ENCODE measurements at regions not wholly inside any gene's neighbourhood (a gene's known extent, or its start where the extent isn't known, plus 50 kb on each side); places are given as distances from the start of the nearest gene placed in this dataset.

DNA sequence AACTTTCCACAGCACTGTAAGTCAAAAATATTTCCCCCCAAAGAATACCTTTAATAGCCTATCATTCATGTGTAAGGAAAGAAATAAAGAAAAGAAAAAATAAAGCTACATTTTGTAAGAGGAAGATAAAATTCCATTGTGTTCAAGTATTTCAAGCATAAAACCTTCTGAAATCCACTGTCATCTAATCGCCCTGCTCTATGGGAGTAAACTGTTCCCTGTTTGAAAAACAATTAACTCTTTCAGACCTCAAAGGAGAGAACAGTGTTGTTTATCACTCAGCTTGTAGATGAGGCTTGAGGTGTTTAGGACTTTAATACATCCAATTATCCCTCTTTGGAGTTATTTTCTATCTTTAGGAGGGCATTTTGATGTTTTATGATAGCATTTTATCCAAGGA lies 112.2 kb upstream of the REG3G start (continued):
- TF ChIP-seq ZNF532 (CRISPR knock-in tag; IDR thresholded peaks at IDR 0.05; ENCODE audit: borderline replicate concordance) (no peak), RORB (CRISPR knock-in tag; IDR thresholded peaks at IDR 0.05) (no peak), NR2C2 (CRISPR knock-in tag; IDR thresholded peaks at IDR 0.05) (no peak)

- no peak for DNase-seq (ENCODE audit: low spot score)
- TF ChIP-seq, protein P1, sequence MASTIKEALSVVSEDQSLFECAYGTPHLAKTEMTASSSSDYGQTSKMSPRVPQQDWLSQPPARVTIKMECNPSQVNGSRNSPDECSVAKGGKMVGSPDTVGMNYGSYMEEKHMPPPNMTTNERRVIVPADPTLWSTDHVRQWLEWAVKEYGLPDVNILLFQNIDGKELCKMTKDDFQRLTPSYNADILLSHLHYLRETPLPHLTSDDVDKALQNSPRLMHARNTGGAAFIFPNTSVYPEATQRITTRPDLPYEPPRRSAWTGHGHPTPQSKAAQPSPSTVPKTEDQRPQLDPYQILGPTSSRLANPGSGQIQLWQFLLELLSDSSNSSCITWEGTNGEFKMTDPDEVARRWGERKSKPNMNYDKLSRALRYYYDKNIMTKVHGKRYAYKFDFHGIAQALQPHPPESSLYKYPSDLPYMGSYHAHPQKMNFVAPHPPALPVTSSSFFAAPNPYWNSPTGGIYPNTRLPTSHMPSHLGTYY (CRISPR knock-in tag; IDR thresholded peaks at IDR 0.05) = no peak
- no peak for TF ChIP-seq JAZF1 (CRISPR knock-in tag; IDR thresholded peaks at IDR 0.05)
- no peak for TF ChIP-seq GRHL2 (CRISPR knock-in tag; IDR thresholded peaks at IDR 0.05; ENCODE audit: insufficient replicate concordance, severe bottlenecking)
- TF ChIP-seq GTF2I (CRISPR knock-in tag; conservative IDR thresholded peaks at IDR 0.05) = no peak
- no peak for TF ChIP-seq MXD4 (CRISPR knock-in tag; IDR thresholded peaks at IDR 0.05; ENCODE audit: borderline replicate concordance)
- TF ChIP-seq NFYB (CRISPR knock-in tag; conservative IDR thresholded peaks at IDR 0.05; ENCODE audit: low read depth) = no peak
- TF ChIP-seq HMGA2 (CRISPR knock-in tag; IDR thresholded peaks at IDR 0.05) = no peak
- TF ChIP-seq CTCF (IDR thresholded peaks at IDR 0.05) = no peak
- TF ChIP-seq ZNF671 (CRISPR knock-in tag; IDR thresholded peaks at IDR 0.05) = no peak
- TF ChIP-seq, protein P2, sequence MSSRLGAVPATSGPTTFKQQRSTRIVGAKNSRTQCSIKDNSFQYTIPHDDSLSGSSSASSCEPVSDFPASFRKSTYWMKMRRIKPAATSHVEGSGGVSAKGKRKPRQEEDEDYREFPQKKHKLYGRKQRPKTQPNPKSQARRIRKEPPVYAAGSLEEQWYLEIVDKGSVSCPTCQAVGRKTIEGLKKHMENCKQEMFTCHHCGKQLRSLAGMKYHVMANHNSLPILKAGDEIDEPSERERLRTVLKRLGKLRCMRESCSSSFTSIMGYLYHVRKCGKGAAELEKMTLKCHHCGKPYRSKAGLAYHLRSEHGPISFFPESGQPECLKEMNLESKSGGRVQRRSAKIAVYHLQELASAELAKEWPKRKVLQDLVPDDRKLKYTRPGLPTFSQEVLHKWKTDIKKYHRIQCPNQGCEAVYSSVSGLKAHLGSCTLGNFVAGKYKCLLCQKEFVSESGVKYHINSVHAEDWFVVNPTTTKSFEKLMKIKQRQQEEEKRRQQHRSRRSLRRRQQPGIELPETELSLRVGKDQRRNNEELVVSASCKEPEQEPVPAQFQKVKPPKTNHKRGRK (CRISPR knock-in tag; IDR thresholded peaks at IDR 0.05; ENCODE audit: borderline replicate concordance) = no peak
- H3K4me1 Mint-ChIP-seq = no peaks in the 10 kb centered on the region
- no peaks in the 10 kb centered on the region; the same call in 1 of the 2 replicates for H3K27me3 Mint-ChIP-seq (ENCODE audit: low read depth)
- no peak for ATAC-seq
- no peaks in the 10 kb centered on the region for H3K36me3 Mint-ChIP-seq
- ChIA-PET CTCF (no interaction called here), POLR2A (no interaction called here)
- no peak overlapping the region for H3K27ac Mint-ChIP-seq
- no peak overlapping the region for H3K4me3 Mint-ChIP-seq
- H3K9me3 Mint-ChIP-seq = no peaks in the 10 kb centered on the region
These were observed 100.2 kb upstream of the REG3G start for GRCh38 chr2:78925258-78925657.

DNA sequence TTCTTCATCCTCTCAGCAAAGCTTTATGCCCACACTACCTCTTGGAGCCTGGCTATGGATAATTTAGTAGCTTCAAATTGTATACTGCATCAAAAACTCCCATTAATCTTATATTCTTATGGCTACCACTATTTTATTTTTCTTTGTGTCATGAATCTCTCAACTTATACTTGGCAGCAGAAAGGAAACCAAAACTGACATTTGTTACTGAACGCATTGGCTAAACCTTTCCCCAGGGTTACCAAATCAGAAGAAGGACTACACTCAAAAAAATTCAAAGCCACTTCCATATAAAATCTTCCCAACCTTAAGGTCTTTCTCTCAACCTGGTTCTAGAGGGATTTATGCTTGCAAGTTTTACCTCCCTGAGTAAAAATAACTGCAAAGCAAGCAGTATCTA lies 97.0 kb upstream of the REG3G start:
- H3K4me3 Mint-ChIP-seq = no peak overlapping the region
- DNase-seq (ENCODE audit: low spot score) = no peak
- ChIA-PET CTCF (no interaction called here), POLR2A (no interaction called here)
- 0 out of 2 replicates have a peak, but pooled peaks cover 3% of the 10 kb centered on the region for H3K9me3 Mint-ChIP-seq
- H3K27me3 Mint-ChIP-seq (ENCODE audit: low read depth) = no peaks in the 10 kb centered on the region
- ATAC-seq = no peak
- H3K27ac Mint-ChIP-seq = no peak overlapping the region
- no peaks in the 10 kb centered on the region for H3K36me3 Mint-ChIP-seq
- no peaks in the 10 kb centered on the region for H3K4me1 Mint-ChIP-seq
- TF ChIP-seq, protein P3, sequence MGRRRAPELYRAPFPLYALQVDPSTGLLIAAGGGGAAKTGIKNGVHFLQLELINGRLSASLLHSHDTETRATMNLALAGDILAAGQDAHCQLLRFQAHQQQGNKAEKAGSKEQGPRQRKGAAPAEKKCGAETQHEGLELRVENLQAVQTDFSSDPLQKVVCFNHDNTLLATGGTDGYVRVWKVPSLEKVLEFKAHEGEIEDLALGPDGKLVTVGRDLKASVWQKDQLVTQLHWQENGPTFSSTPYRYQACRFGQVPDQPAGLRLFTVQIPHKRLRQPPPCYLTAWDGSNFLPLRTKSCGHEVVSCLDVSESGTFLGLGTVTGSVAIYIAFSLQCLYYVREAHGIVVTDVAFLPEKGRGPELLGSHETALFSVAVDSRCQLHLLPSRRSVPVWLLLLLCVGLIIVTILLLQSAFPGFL (CRISPR knock-in tag; IDR thresholded peaks at IDR 0.05; ENCODE audit: borderline replicate concordance) = no peak
- TF ChIP-seq, protein P4, sequence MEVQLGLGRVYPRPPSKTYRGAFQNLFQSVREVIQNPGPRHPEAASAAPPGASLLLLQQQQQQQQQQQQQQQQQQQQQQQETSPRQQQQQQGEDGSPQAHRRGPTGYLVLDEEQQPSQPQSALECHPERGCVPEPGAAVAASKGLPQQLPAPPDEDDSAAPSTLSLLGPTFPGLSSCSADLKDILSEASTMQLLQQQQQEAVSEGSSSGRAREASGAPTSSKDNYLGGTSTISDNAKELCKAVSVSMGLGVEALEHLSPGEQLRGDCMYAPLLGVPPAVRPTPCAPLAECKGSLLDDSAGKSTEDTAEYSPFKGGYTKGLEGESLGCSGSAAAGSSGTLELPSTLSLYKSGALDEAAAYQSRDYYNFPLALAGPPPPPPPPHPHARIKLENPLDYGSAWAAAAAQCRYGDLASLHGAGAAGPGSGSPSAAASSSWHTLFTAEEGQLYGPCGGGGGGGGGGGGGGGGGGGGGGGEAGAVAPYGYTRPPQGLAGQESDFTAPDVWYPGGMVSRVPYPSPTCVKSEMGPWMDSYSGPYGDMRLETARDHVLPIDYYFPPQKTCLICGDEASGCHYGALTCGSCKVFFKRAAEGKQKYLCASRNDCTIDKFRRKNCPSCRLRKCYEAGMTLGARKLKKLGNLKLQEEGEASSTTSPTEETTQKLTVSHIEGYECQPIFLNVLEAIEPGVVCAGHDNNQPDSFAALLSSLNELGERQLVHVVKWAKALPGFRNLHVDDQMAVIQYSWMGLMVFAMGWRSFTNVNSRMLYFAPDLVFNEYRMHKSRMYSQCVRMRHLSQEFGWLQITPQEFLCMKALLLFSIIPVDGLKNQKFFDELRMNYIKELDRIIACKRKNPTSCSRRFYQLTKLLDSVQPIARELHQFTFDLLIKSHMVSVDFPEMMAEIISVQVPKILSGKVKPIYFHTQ (CRISPR knock-in tag; IDR thresholded peaks at IDR 0.05) = no peak
- TF ChIP-seq KAT7 (CRISPR knock-in tag; IDR thresholded peaks at IDR 0.05; ENCODE audit: borderline replicate concordance) (no peak), ELF4 (CRISPR knock-in tag; IDR thresholded peaks at IDR 0.05; ENCODE audit: low read depth) (no peak), JUN (CRISPR knock-in tag; IDR thresholded peaks at IDR 0.05) (no peak)
- TF ChIP-seq, protein P5, sequence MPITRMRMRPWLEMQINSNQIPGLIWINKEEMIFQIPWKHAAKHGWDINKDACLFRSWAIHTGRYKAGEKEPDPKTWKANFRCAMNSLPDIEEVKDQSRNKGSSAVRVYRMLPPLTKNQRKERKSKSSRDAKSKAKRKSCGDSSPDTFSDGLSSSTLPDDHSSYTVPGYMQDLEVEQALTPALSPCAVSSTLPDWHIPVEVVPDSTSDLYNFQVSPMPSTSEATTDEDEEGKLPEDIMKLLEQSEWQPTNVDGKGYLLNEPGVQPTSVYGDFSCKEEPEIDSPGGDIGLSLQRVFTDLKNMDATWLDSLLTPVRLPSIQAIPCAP (CRISPR knock-in tag; IDR thresholded peaks at IDR 0.05) = no peak
